ENCODE measurements at regions not wholly inside any gene's neighbourhood (a gene's known extent, or its start where the extent isn't known, plus 50 kb on each side); places are given as distances from the start of the nearest gene placed in this dataset.

DNA sequence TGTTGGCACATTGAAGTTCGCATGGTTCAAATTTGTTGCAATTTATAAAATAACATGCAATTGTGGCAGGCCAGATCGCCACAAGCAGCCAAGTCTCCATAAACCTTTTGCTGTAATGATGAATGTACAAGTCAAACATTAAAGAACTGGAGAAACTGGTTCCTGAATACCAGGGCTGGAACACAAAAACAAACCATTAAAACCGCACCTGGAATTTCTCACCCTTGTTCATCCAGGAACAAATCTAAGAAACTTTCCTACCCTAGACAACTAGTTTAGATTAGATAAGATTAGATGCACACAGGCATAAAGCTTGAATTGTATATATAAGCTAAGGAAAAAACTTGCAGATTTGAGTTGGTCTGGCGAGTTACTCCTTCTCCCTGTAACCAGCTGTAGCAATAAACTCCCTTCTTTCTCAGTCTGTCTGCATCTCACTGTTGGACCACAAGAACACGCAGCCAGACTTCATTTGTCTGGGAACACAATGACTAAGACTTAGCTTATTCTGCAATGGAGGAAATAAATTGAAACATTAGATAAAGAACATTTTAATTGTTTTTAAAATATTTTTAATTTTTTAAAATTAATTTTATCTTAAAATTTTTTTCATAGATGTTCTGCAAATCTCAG lies 1835.5 kb upstream of the LRRTM1 start:
- Mint-ChIP-seq H3K27ac (no peak overlapping the region), H3K27me3 (no peaks in the 10 kb centered on the region), H3K4me3 (no peak overlapping the region), H3K9me3 (peaks cover 12 to 20% (median 12%) of the 10 kb centered on the region in 3 donors), H3K36me3 (no peaks in the 10 kb centered on the region), H3K4me1 (no peaks in the 10 kb centered on the region)
- H3K27me3 ChIP-seq (replicated peaks in 1 of 2; ENCODE audit: control insufficient read depth in 2 of 2, extremely low read depth in 1 of 2, insufficient read depth in 2 of 2, low read length in 1 of 2) = no peaks in the 10 kb centered on the region
- 100% methylated on average over 1 of the region's 5 CpGs for WGBS (ENCODE audit: insufficient coverage)
- no peak overlapping the region for H3K4me3 ChIP-seq (ENCODE audit: control insufficient read depth in 1 of 2, extremely low read depth in 1 of 2, low read length in 1 of 2)
- no peaks in the 10 kb centered on the region for H3K36me3 ChIP-seq (ENCODE audit: control insufficient read depth in 2 of 2, extremely low read depth in 1 of 2, insufficient read depth in 1 of 2, low read length in 1 of 2)
- no peak for DNase-seq
- ATAC-seq (replicated peaks in 1 of 4) = no peak
- no peak overlapping the region for H3K27ac ChIP-seq (ENCODE audit: low read length)
- ChIA-PET POLR2A (no interaction called here), CTCF (interaction anchor here in 1 of 2 donors (0.7 kb wide), 1 partner anchor 1350 kb away, joined by 3 read pairs; no protein-coding TSS in a partner anchor)
- no peaks in the 10 kb centered on the region for H3K4me1 ChIP-seq (ENCODE audit: control insufficient read depth in 1 of 2, extremely low read depth in 1 of 2, insufficient read depth in 2 of 2, low read length in 2 of 2)
- peaks cover 2% of the 10 kb centered on the region for H3K9me3 ChIP-seq

DNA sequence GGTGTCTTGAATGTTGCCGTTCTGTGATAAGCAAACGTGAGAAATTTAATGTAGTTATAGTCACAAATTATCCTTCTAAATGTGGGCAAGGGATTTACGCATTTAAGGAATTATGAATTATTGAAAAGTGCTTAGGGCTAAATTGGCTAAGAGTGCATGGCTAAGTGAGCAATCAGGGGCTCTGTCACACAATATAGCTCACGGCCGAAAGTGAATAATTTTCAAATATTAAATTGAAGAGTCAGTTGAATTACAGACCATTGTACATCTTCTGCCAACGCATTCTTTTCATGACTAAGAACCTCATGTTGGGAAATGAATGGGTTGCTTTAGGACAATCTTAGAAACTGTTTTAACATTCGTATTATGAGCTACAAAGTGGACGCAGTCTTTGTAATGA lies 1832.9 kb upstream of the LRRTM1 start:
- DNase-seq = no peak
- H3K4me1 ChIP-seq (ENCODE audit: control insufficient read depth in 1 of 2, extremely low read depth in 1 of 2, insufficient read depth in 2 of 2, low read length in 2 of 2) = no peaks in the 10 kb centered on the region
- H3K36me3 ChIP-seq (ENCODE audit: control insufficient read depth in 2 of 2, extremely low read depth in 1 of 2, insufficient read depth in 1 of 2, low read length in 1 of 2) = no peaks in the 10 kb centered on the region
- WGBS (ENCODE audit: insufficient coverage) = no CpG with 5 or more reads among the region's 8 CpGs
- POLR2A ChIA-PET = interaction anchor here in 1 of 2 donors (0.6 kb wide), 1 partner anchor 130 kb away, joined by 3 read pairs; no protein-coding TSS in a partner anchor
- H3K4me3 ChIP-seq (ENCODE audit: control insufficient read depth in 1 of 2, extremely low read depth in 1 of 2, low read length in 1 of 2) = no peak overlapping the region
- CTCF ChIA-PET = no interaction called here
- Mint-ChIP-seq H3K4me3 (no peak overlapping the region), H3K4me1 (no peaks in the 10 kb centered on the region), H3K27me3 (no peaks in the 10 kb centered on the region), H3K9me3 (peaks cover 6 to 23% (median 6%) of the 10 kb centered on the region in 3 donors), H3K27ac (no peak overlapping the region), H3K36me3 (no peaks in the 10 kb centered on the region)
- ATAC-seq (replicated peaks in 1 of 4) = no peak
- H3K9me3 ChIP-seq = peaks cover 2% of the 10 kb centered on the region
- H3K27me3 ChIP-seq (replicated peaks in 1 of 2; ENCODE audit: control insufficient read depth in 2 of 2, extremely low read depth in 1 of 2, insufficient read depth in 2 of 2, low read length in 1 of 2) = no peaks in the 10 kb centered on the region
- H3K27ac ChIP-seq (ENCODE audit: low read length) = no peak overlapping the region

DNA sequence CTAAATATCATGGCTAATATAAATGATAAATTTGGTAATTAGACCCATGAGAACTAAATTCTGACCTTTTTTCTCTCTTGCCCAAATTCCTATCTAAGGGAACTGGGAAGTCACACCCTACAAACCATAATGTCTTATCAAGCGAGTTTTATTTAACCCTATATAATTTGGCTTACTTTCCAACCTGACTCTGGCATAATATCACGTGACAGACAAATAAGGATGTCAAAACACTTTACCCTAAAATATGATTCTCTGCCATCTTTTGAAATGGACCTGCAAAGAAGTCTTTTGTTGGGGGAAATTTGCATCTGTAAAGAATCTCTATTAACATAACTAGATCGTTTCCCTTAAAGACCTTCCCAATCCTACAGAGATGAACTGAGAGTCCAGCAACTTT lies 1823.5 kb upstream of the LRRTM1 start:
- Histone ChIP-seq H3K27me3 (replicated peaks in 1 of 2; ENCODE audit: control insufficient read depth in 2 of 2, extremely low read depth in 1 of 2, insufficient read depth in 2 of 2, low read length in 1 of 2) (no peaks in the 10 kb centered on the region), H3K27ac (ENCODE audit: low read length) (no peak overlapping the region), H3K4me1 (ENCODE audit: control insufficient read depth in 1 of 2, extremely low read depth in 1 of 2, insufficient read depth in 2 of 2, low read length in 2 of 2) (no peaks in the 10 kb centered on the region), H3K4me3 (ENCODE audit: control insufficient read depth in 1 of 2, extremely low read depth in 1 of 2, low read length in 1 of 2) (no peak overlapping the region), H3K36me3 (ENCODE audit: control insufficient read depth in 2 of 2, extremely low read depth in 1 of 2, insufficient read depth in 1 of 2, low read length in 1 of 2) (no peaks in the 10 kb centered on the region), H3K9me3 (peaks cover 2% of the 10 kb centered on the region)
- H3K4me3 Mint-ChIP-seq = no peak overlapping the region
- no peaks in the 10 kb centered on the region for H3K36me3 Mint-ChIP-seq
- DNase-seq (no peak), ATAC-seq (replicated peaks in 1 of 4) (no peak)
- ChIA-PET CTCF (no interaction called here), POLR2A (no interaction called here)
- no CpG with 5 or more reads among the region's 3 CpGs for WGBS (ENCODE audit: insufficient coverage)
- no peaks in the 10 kb centered on the region for H3K4me1 Mint-ChIP-seq
- peaks cover 13 to 35% (median 35%) of the 10 kb centered on the region in 3 donors for H3K9me3 Mint-ChIP-seq
- H3K27me3 Mint-ChIP-seq = no peaks in the 10 kb centered on the region
- no peak overlapping the region for H3K27ac Mint-ChIP-seq

DNA sequence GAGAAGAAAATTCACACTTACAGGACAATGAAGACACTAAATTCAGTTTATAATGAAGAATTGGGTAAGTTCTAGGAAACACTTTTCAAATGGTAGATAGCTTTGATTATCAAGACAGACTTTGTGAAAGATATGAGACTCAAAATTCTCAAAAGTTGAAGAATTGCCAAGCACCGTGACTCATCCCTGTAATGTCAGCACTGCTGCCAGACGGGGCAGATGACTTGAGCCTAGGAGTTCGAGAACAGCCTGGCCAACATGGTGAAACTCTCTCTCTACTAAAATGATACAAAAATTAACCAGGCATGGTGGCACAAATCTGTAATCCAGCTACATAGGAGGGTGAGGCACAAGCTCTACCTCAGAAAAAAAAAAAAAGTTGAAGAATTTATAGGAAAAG lies 1820.1 kb upstream of the LRRTM1 start:
- POLR2A ChIA-PET = interaction anchor here in 1 of 2 donors (0.6 kb wide), 1 partner anchor 71 kb away, joined by 3 read pairs; no protein-coding TSS in a partner anchor

DNA sequence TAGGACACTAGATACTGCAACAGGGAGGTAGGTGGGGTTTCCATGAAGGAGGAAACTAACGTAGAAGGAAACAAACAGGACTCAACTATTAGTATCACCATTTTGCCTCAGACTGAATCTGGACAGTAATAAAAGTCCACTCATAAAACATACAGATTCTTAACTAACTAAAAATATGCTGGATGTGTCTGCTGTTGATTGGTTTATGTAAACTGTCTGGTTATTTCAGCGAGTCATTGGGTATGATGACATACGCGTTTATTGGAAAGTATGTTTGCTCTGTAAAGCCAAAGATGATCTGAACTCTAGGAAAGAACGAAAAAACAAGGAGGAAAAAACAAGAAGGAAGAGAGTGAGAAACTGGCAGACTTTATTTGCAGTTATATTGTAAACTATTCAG lies 1816.1 kb upstream of the LRRTM1 start:
- Mint-ChIP-seq H3K4me3 (no peak overlapping the region), H3K27me3 (no peaks in the 10 kb centered on the region), H3K27ac (no peak overlapping the region), H3K36me3 (no peaks in the 10 kb centered on the region), H3K4me1 (no peaks in the 10 kb centered on the region), H3K9me3 (peaks cover 11 to 35% (median 21%) of the 10 kb centered on the region in 3 donors)
- Histone ChIP-seq H3K9me3 (peaks cover 2% of the 10 kb centered on the region), H3K4me1 (ENCODE audit: control insufficient read depth in 1 of 2, extremely low read depth in 1 of 2, insufficient read depth in 2 of 2, low read length in 2 of 2) (no peaks in the 10 kb centered on the region), H3K27me3 (replicated peaks in 1 of 2; ENCODE audit: control insufficient read depth in 2 of 2, extremely low read depth in 1 of 2, insufficient read depth in 2 of 2, low read length in 1 of 2) (no peaks in the 10 kb centered on the region), H3K4me3 (ENCODE audit: control insufficient read depth in 1 of 2, extremely low read depth in 1 of 2, low read length in 1 of 2) (no peak overlapping the region), H3K36me3 (ENCODE audit: control insufficient read depth in 2 of 2, extremely low read depth in 1 of 2, insufficient read depth in 1 of 2, low read length in 1 of 2) (no peaks in the 10 kb centered on the region), H3K27ac (ENCODE audit: low read length) (no peak overlapping the region)
- DNase-seq (no peak), ATAC-seq (replicated peaks in 1 of 4) (no peak)
- ChIA-PET CTCF (no interaction called here), POLR2A (no interaction called here)
- 69% methylated on average over 3 of the region's 5 CpGs for WGBS (ENCODE audit: insufficient coverage)

More for the DNA sequence above, 1820.1 kb upstream of the LRRTM1 start:
- H3K9me3 ChIP-seq = peaks cover 2% of the 10 kb centered on the region
- H3K36me3 ChIP-seq (ENCODE audit: control insufficient read depth in 2 of 2, extremely low read depth in 1 of 2, insufficient read depth in 1 of 2, low read length in 1 of 2) = no peaks in the 10 kb centered on the region
- Mint-ChIP-seq H3K9me3 (peaks cover 20 to 38% (median 30%) of the 10 kb centered on the region in 3 donors), H3K4me3 (no peak overlapping the region), H3K27ac (no peak overlapping the region), H3K36me3 (no peaks in the 10 kb centered on the region), H3K4me1 (no peaks in the 10 kb centered on the region), H3K27me3 (no peaks in the 10 kb centered on the region)
- no peak for ATAC-seq (replicated peaks in 1 of 4)
- no peak overlapping the region for H3K27ac ChIP-seq (ENCODE audit: low read length)
- no peaks in the 10 kb centered on the region for H3K27me3 ChIP-seq (replicated peaks in 1 of 2; ENCODE audit: control insufficient read depth in 2 of 2, extremely low read depth in 1 of 2, insufficient read depth in 2 of 2, low read length in 1 of 2)
- no CpG with 5 or more reads among the region's 3 CpGs for WGBS (ENCODE audit: insufficient coverage)
- CTCF ChIA-PET = no interaction called here
- H3K4me3 ChIP-seq (ENCODE audit: control insufficient read depth in 1 of 2, extremely low read depth in 1 of 2, low read length in 1 of 2) = no peak overlapping the region
- no peak for DNase-seq
- no peaks in the 10 kb centered on the region for H3K4me1 ChIP-seq (ENCODE audit: control insufficient read depth in 1 of 2, extremely low read depth in 1 of 2, insufficient read depth in 2 of 2, low read length in 2 of 2)

DNA sequence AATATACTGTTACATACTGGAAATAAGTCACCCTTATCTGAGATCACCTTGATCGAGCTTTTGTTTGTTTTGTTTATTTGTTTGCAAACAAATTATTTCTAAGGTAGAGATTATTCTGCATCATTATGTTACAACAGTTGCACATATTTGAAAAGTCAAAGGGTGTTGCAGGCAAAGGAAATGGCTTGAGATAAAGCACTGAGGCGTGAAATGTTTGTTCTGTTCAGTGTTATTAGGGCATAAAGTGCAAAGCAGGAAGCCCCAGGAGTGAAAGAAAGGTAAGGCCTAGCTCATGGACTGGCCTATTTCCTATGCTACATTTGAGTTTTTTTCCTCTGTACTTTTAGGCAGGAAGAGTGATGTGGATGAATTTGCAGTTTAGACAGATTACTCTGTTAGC lies 1815.6 kb upstream of the LRRTM1 start:
- no peak overlapping the region for H3K27ac ChIP-seq (ENCODE audit: low read length)
- H3K9me3 ChIP-seq = peaks cover 3% of the 10 kb centered on the region
- H3K4me1 ChIP-seq (ENCODE audit: control insufficient read depth in 1 of 2, extremely low read depth in 1 of 2, insufficient read depth in 2 of 2, low read length in 2 of 2) = no peaks in the 10 kb centered on the region
- H3K4me1 Mint-ChIP-seq = no peaks in the 10 kb centered on the region
- H3K9me3 Mint-ChIP-seq = peaks cover 11 to 38% (median 18%) of the 10 kb centered on the region in 3 donors
- no peak overlapping the region for H3K4me3 ChIP-seq (ENCODE audit: control insufficient read depth in 1 of 2, extremely low read depth in 1 of 2, low read length in 1 of 2)
- H3K36me3 ChIP-seq (ENCODE audit: control insufficient read depth in 2 of 2, extremely low read depth in 1 of 2, insufficient read depth in 1 of 2, low read length in 1 of 2) = no peaks in the 10 kb centered on the region
- H3K4me3 Mint-ChIP-seq = no peak overlapping the region
- DNase-seq = no peak
- no peak for ATAC-seq (replicated peaks in 1 of 4)
- no peaks in the 10 kb centered on the region for H3K27me3 ChIP-seq (replicated peaks in 1 of 2; ENCODE audit: control insufficient read depth in 2 of 2, extremely low read depth in 1 of 2, insufficient read depth in 2 of 2, low read length in 1 of 2)
- H3K27me3 Mint-ChIP-seq = no peaks in the 10 kb centered on the region
- H3K27ac Mint-ChIP-seq = no peak overlapping the region
- ChIA-PET CTCF (interaction anchor here in 1 of 2 donors (0.7 kb wide), 1 partner anchor 8 kb away, joined by 3 read pairs; no protein-coding TSS in a partner anchor), POLR2A (no interaction called here)
- no peaks in the 10 kb centered on the region for H3K36me3 Mint-ChIP-seq
- 56% methylated on average over 1 of the region's 2 CpGs for WGBS (ENCODE audit: insufficient coverage)
